ENCODE measurements at regions not wholly inside any gene's neighbourhood (a gene's known extent, or its start where the extent isn't known, plus 50 kb on each side); places are given as distances from the start of the nearest gene placed in this dataset.

GRCh38 chr7:10759120-10759519 is 214.6 kb upstream of the PHF14 start:
- Histone ChIP-seq H3K27me3 (replicated peaks; ENCODE audit: insufficient read depth) (no peaks in the 10 kb centered on the region), H3K4me3 (no peak overlapping the region)
- ATAC-seq (ENCODE audit: insufficient number of reproducible peaks, low FRiP score, low read depth) = no peak

DNA sequence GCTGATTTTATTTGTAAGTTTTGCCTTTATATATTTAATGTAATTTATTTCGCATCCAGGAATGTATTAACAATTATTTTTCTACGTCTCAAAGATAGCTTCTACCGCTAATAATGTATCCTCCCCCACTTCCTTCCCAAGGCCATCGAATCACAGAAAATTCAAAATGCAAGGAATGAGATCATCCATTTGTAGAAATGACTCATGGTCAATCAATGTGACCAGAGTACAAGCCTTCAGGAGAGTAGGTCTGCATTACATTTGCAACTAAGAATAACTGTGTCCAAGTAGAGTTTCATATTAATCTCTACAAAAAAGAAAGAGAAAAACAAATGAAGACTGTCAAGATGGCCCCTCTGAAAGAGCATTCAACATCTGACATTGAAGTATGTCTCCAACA is 205.9 kb upstream of the PHF14 start:
- no peak overlapping the region for H3K27ac ChIP-seq
- H3K4me1 ChIP-seq (ENCODE audit: control insufficient read depth in 1 of 2, low read depth in 2 of 2) = no peaks in the 10 kb centered on the region
- no peaks in the 10 kb centered on the region for H3K9me3 ChIP-seq
- DNase-seq (ENCODE audit: low spot score) (no peak), ATAC-seq (ENCODE audit: insufficient number of reproducible peaks, low FRiP score, low read depth) (no peak)
- no peak overlapping the region for H3K4me3 ChIP-seq
- no peaks in the 10 kb centered on the region for H3K36me3 ChIP-seq
- H3K27me3 ChIP-seq (replicated peaks; ENCODE audit: insufficient read depth) = no peaks in the 10 kb centered on the region
- no peak for TF ChIP-seq CTCF (IDR thresholded peaks at IDR 0.05)

More at GRCh38 chr7:10759120-10759519, 214.6 kb upstream of the PHF14 start:
- DNase-seq (ENCODE audit: low spot score) = no peak
- Histone ChIP-seq H3K4me1 (ENCODE audit: control insufficient read depth in 1 of 2, low read depth in 2 of 2) (no peaks in the 10 kb centered on the region), H3K36me3 (no peaks in the 10 kb centered on the region), H3K9me3 (peaks cover 19% of the 10 kb centered on the region), H3K27ac (no peak overlapping the region)
- no peak for TF ChIP-seq CTCF (IDR thresholded peaks at IDR 0.05)

- no peak for TF ChIP-seq CTCF (IDR thresholded peaks at IDR 0.05)
- Histone ChIP-seq H3K4me1 (ENCODE audit: control insufficient read depth in 1 of 2, low read depth in 2 of 2) (no peaks in the 10 kb centered on the region), H3K9me3 (no peaks in the 10 kb centered on the region), H3K27ac (no peak overlapping the region), H3K4me3 (no peak overlapping the region), H3K27me3 (replicated peaks; ENCODE audit: insufficient read depth) (no peaks in the 10 kb centered on the region), H3K36me3 (no peaks in the 10 kb centered on the region)
- DNase-seq (ENCODE audit: low spot score) = no peak
- no peak for ATAC-seq (ENCODE audit: insufficient number of reproducible peaks, low FRiP score, low read depth)
These were observed 203.5 kb upstream of the PHF14 start for GRCh38 chr7:10770176-10770575.

DNA sequence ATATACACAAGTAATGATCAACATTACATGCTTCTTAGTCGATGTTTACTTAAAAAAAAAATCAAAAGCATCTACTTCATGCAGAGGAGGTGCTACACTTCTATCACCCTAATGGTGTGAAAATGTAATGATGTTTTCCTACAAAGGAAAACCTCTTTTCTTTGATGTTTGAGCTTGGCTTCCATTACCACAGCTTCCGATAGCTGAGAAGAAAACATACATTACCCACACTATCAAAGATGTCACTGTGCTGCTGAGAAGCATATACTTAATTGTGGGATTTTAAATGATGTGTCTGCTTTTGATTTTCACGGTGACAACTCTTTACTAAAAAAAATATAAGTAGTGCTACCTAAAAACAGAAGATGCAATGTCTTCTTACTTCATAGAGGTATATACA is 200.2 kb upstream of the PHF14 start:
- Histone ChIP-seq H3K36me3 (no peaks in the 10 kb centered on the region), H3K27me3 (replicated peaks; ENCODE audit: insufficient read depth) (no peaks in the 10 kb centered on the region), H3K4me1 (ENCODE audit: control insufficient read depth in 1 of 2, low read depth in 2 of 2) (no peaks in the 10 kb centered on the region), H3K27ac (no peak overlapping the region), H3K4me3 (no peak overlapping the region), H3K9me3 (no peaks in the 10 kb centered on the region)
- ATAC-seq (ENCODE audit: insufficient number of reproducible peaks, low FRiP score, low read depth) (no peak), DNase-seq (ENCODE audit: low spot score) (no peak)
- no peak for TF ChIP-seq CTCF (IDR thresholded peaks at IDR 0.05)

GRCh38 chr7:10779465-10780399 is 193.9 kb upstream of the PHF14 start:
- Histone ChIP-seq H3K27ac (no peak overlapping the region), H3K4me3 (no peak overlapping the region), H3K36me3 (no peaks in the 10 kb centered on the region), H3K27me3 (replicated peaks; ENCODE audit: insufficient read depth) (no peaks in the 10 kb centered on the region), H3K9me3 (no peaks in the 10 kb centered on the region), H3K4me1 (ENCODE audit: control insufficient read depth in 1 of 2, low read depth in 2 of 2) (no peaks in the 10 kb centered on the region)
- TF ChIP-seq CTCF (IDR thresholded peaks at IDR 0.05) = no peak
- ATAC-seq (ENCODE audit: insufficient number of reproducible peaks, low FRiP score, low read depth) = no peak
- DNase-seq (ENCODE audit: low spot score) = no peak

Data from thoracic aorta (tissue), 2 donors.